HG03175 (cell line): ENCODE measurements at regions not wholly inside any gene's neighbourhood (a gene's known extent, or its start where the extent isn't known, plus 50 kb on each side); places are given as distances from the start of the nearest gene placed in this dataset.

ENCODE experiments used
- ATAC-seq: cut with Tn5 transposase; IDR thresholded peaks from one replicate; pipeline ENCODE4 v1.9.1; 2021; ENCODE audit warnings: mild to moderate bottlenecking, moderate library complexity; ENCODE audit not compliant: unreplicated experiment

GRCh38 chr1:29825274-29825940 lies 589.1 kb downstream of the PTPRU start:
- ATAC-seq = no peak

GRCh38 chr1:29824511-29825273 lies 588.4 kb downstream of the PTPRU start:
- ATAC-seq = no peak

GRCh38 chr1:29824025-29824424 lies 587.7 kb downstream of the PTPRU start:
- ATAC-seq = no peak

GRCh38 chr1:29823561-29823960 lies 587.2 kb downstream of the PTPRU start:
- no peak for ATAC-seq

- no peak for ATAC-seq
These were observed 585.3 kb downstream of the PTPRU start for GRCh38 chr1:29821605-29822004.

- ATAC-seq = no peak
These were observed 584.1 kb downstream of the PTPRU start for GRCh38 chr1:29820401-29820800.

GRCh38 chr1:29812408-29813135 lies 576.2 kb downstream of the PTPRU start:
- ATAC-seq = no peak

- no peak for ATAC-seq
These were observed 575.5 kb downstream of the PTPRU start for GRCh38 chr1:29811727-29812407.

GRCh38 chr1:29811247-29811646 lies 574.9 kb downstream of the PTPRU start:
- no peak for ATAC-seq

GRCh38 chr1:29810121-29811120 lies 574.1 kb downstream of the PTPRU start:
- no peak for ATAC-seq

GRCh38 chr1:29809446-29810120 lies 573.3 kb downstream of the PTPRU start:
- ATAC-seq = no peak

- ATAC-seq = no peak
These were observed 572.0 kb downstream of the PTPRU start for GRCh38 chr1:29808141-29808995.

GRCh38 chr1:29807689-29808088 lies 571.4 kb downstream of the PTPRU start:
- no peak for ATAC-seq

- no peak for ATAC-seq
These were observed 570.5 kb downstream of the PTPRU start for GRCh38 chr1:29806646-29807319.

- no peak for ATAC-seq
These were observed 569.5 kb downstream of the PTPRU start for GRCh38 chr1:29805896-29806160.

- ATAC-seq = no peak
These were observed 569.0 kb downstream of the PTPRU start for GRCh38 chr1:29805122-29805895.

GRCh38 chr1:29804181-29804899 lies 568.0 kb downstream of the PTPRU start:
- ATAC-seq = no peak
